Neural progenitor cell (in vitro differentiated cells): ENCODE measurements at regions not wholly inside any gene's neighbourhood (a gene's known extent, or its start where the extent isn't known, plus 50 kb on each side); places are given as distances from the start of the nearest gene placed in this dataset.

Experiments
- CTCF ChIP-seq: fragments of 200-600 bp; sonication (generic); IDR thresholded peaks from 2 replicates; pipeline ENCODE4 v1.5.1; 2017; ENCODE audit warnings: antibody characterized with exemption, mild to moderate bottlenecking
- EZH2 ChIP-seq: fragments of 200-600 bp; sonication (generic); IDR thresholded peaks from 2 replicates; pipeline ENCODE4 v1.6.1; 2017; ENCODE audit warnings: antibody characterized with exemption, mild to moderate bottlenecking, moderate library complexity
- EZH2phosphoT487 ChIP-seq: fragments of 200-600 bp; sonication (generic); IDR thresholded peaks from 2 replicates; pipeline ENCODE4 v1.6.1; 2017; ENCODE audit warnings: antibody characterized with exemption

- TF ChIP-seq CTCF (no peak), EZH2phosphoT487 (no peak), EZH2 (no peak)
Observed at GRCh38 chr3:177284383-177284881, 87.2 kb upstream of the TBL1XR1 start.
